ENCODE measurements at regions not wholly inside any gene's neighbourhood (a gene's known extent, or its start where the extent isn't known, plus 50 kb on each side); places are given as distances from the start of the nearest gene placed in this dataset.

- no peak for TF ChIP-seq CTCF (IDR thresholded peaks at IDR 0.05)
- no peak for TF ChIP-seq ZFX (IDR thresholded peaks at IDR 0.05; ENCODE audit: borderline replicate concordance)
Measured at GRCh38 chr3:65026151-65026550, 338.4 kb upstream of the ADAMTS9 start.
